ENCODE measurements at regions not wholly inside any gene's neighbourhood (a gene's known extent, or its start where the extent isn't known, plus 50 kb on each side); places are given as distances from the start of the nearest gene placed in this dataset.
"Not testable (repeated sequence)": the region's sequence is repeated elsewhere in the genome, so short reads cannot be mapped to it uniquely, and the experiment has no call there.

DNA sequence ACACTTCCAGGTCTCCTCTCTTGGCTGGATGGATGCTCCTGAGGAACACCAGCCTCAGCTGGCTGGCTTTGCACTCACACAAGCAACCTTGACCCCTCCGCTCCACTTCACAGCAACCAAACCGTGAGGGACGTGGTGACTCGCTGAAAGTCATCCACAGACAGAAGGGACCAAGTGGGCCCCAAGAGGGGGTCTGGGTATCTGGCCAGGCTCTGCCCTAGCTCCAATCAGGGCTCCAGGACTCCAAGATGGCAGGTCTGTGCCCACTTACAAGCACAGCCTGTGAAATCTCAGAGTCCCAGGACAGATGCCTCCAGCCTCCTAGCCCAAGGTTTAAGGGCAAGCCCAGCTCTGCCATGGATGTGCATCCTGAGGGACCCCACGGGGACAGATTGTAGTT lies 74.2 kb downstream of the KCNJ18 start:
- TF ChIP-seq POLR2A, EP300, POLR2AphosphoS5 (IDR thresholded peaks at IDR 0.05): not testable (repeated sequence)
- TF ChIP-seq, protein P1, sequence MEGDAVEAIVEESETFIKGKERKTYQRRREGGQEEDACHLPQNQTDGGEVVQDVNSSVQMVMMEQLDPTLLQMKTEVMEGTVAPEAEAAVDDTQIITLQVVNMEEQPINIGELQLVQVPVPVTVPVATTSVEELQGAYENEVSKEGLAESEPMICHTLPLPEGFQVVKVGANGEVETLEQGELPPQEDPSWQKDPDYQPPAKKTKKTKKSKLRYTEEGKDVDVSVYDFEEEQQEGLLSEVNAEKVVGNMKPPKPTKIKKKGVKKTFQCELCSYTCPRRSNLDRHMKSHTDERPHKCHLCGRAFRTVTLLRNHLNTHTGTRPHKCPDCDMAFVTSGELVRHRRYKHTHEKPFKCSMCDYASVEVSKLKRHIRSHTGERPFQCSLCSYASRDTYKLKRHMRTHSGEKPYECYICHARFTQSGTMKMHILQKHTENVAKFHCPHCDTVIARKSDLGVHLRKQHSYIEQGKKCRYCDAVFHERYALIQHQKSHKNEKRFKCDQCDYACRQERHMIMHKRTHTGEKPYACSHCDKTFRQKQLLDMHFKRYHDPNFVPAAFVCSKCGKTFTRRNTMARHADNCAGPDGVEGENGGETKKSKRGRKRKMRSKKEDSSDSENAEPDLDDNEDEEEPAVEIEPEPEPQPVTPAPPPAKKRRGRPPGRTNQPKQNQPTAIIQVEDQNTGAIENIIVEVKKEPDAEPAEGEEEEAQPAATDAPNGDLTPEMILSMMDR (IDR thresholded peaks at IDR 0.05), result not testable (repeated sequence)

Data from suprapubic skin (tissue), 4 donors.